Gastrocnemius medialis (tissue), 4 donors: ENCODE measurements at regions not wholly inside any gene's neighbourhood (a gene's known extent, or its start where the extent isn't known, plus 50 kb on each side); places are given as distances from the start of the nearest gene placed in this dataset.

Source experiments
- CTCF ChIP-seq, 5 experiments: fragments of 450-650 bp in 3 of 5; fragments of 200-600 bp in 2 of 5; sonication (generic) in 2 of 5; IDR thresholded peaks in 4 of 5; conservative IDR thresholded peaks in 1 of 5; 1 replicate in 4 of 5; 2 replicates in 1 of 5; pipeline ENCODE4 v1.5.1; 2016 to 2019; ENCODE audit warnings: antibody characterized with exemption in 5 of 5, mild to moderate bottlenecking in 3 of 5, moderate library complexity in 3 of 5
- POLR2A ChIP-seq, 2 donors: fragments of 450-650 bp; IDR thresholded peaks; one replicate each; pipeline ENCODE4 v1.6.1; 2017; ENCODE audit warnings: antibody characterized with exemption in 2 of 2, mild to moderate bottlenecking in 2 of 2, moderate library complexity in 2 of 2

GRCh38 chr1:71167505-71167904 lies 86.7 kb upstream of the ZRANB2 start:
- TF ChIP-seq CTCF (IDR thresholded peaks at IDR 0.05 in 4 of 5, conservative IDR thresholded peaks at IDR 0.05 in 1 of 5) (no peak), POLR2A (IDR thresholded peaks at IDR 0.05) (no peak)
